HUES64 (cell line): ENCODE measurements at regions not wholly inside any gene's neighbourhood (a gene's known extent, or its start where the extent isn't known, plus 50 kb on each side); places are given as distances from the start of the nearest gene placed in this dataset.

Source experiments
- H3K27ac ChIP-seq: 2 replicates; pipeline ENCODE4 v1.7.0; 2013; ENCODE audit warnings: low read depth, low read length, inconsistent platforms
- H3K27me3 ChIP-seq: 2 replicates; pipeline ENCODE4 v1.6.1; 2013; ENCODE audit warnings: mild to moderate bottlenecking, low read length; ENCODE audit not compliant: insufficient read depth
- H3K36me3 ChIP-seq: 2 replicates; pipeline ENCODE4 v1.6.1; 2013; ENCODE audit warnings: mild to moderate bottlenecking, low read length; ENCODE audit not compliant: insufficient read depth
- H3K4me1 ChIP-seq: 2 replicates; pipeline ENCODE4 v1.6.1; 2013; ENCODE audit warnings: mild to moderate bottlenecking, low read length, moderate library complexity; ENCODE audit not compliant: insufficient read depth
- H3K4me3 ChIP-seq: 2 replicates; pipeline ENCODE4 v1.5.1; 2013; ENCODE audit warnings: mild to moderate bottlenecking, low read length, moderate library complexity
- H3K9ac ChIP-seq: 2 replicates; pipeline ENCODE4 v1.6.1; 2013; ENCODE audit warnings: mild to moderate bottlenecking, low read depth, low read length
- H3K9me3 ChIP-seq: 2 replicates; pipeline ENCODE4 v1.6.1; 2013; ENCODE audit warnings: low read depth, low read length; ENCODE audit not compliant: insufficient read depth
- WGBS: fragments of 150-250, 120-280 bp; methylation state at CpG from one replicate; pipeline ENCODE4 v1.1.7; 2013; ENCODE audit warnings: missing lambda C conversion rate; 5-methylcytosine and 5-hydroxymethylcytosine counted together

- Histone ChIP-seq H3K4me1 (peaks cover 32% of the 10 kb centered on the region), H3K9ac (no peak overlapping the region), H3K9me3 (no peaks in the 10 kb centered on the region), H3K27me3 (no peaks in the 10 kb centered on the region), H3K27ac (no peak overlapping the region), H3K4me3 (no peak overlapping the region), H3K36me3 (no peaks in the 10 kb centered on the region)
- 96% methylated on average over 5 of the region's 5 CpGs for WGBS
Observed at GRCh38 chr2:111703759-111704158, 180.2 kb downstream of the ANAPC1 start.

DNA sequence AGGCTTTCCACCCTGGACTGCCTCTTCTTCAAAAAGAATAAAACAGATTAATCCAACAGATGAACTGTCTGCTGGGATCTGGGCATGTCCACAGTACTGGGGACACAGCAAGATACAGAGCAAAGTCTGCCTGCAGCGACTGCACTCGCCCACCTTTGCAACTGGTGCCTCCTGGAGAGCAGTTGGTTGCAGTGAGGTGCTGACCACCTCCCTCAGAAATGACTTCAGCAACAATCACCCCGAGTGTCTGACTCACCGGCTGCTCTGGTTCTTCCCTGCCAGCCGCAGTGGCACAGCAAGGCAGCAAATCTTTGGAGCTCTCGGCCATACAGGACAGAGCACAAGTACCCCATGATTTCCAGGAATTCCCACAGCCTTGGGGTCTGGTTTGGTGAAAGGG is 179.7 kb downstream of the ANAPC1 start:
- Histone ChIP-seq H3K27ac (no peak overlapping the region), H3K4me3 (no peak overlapping the region), H3K9ac (no peak overlapping the region), H3K27me3 (no peaks in the 10 kb centered on the region), H3K9me3 (no peaks in the 10 kb centered on the region), H3K4me1 (peaks cover 29% of the 10 kb centered on the region), H3K36me3 (no peaks in the 10 kb centered on the region)
- 88% methylated on average over 6 of the region's 6 CpGs for WGBS

GRCh38 chr2:111705239-111705638 is 178.8 kb downstream of the ANAPC1 start:
- Histone ChIP-seq H3K9me3 (no peaks in the 10 kb centered on the region), H3K4me3 (no peak overlapping the region), H3K36me3 (no peaks in the 10 kb centered on the region), H3K27ac (peak overlapping the region; percentile 90), H3K9ac (peak overlapping the region; percentile 43), H3K27me3 (no peaks in the 10 kb centered on the region), H3K4me1 (peaks cover 29% of the 10 kb centered on the region)
- WGBS, result 53% methylated on average over 7 of the region's 7 CpGs

DNA sequence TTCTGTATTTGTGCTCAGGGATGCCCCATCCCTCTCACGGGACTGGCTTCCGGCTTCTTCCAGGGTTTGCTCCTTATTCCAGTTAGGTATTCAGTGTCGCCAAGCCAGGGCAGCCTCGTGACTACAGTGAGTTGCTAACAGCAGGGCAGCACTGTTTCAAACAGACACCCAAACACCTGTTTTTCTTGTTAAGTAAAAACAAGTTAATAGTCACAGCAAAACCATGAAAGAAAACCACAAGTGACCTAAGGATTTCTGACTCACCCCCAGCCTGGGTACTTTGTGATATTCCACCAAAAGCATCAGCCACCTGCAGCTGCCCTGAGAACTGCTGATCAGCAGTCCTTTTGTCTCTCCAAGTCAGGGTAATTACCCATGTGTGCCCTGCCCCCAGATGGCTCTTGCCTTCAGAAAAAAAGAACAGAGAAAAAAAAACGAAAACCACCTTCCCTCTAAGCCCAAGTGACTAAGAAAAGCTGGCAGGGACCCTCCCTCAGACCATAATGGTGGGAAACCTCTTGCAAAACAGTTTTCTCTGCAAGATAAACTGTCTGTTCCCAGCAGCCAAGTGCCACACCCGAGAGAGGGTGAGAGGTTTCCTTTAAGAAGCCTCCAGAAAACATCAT is 178.2 kb downstream of the ANAPC1 start:
- peak overlapping the region; percentile 90 for H3K27ac ChIP-seq
- H3K27me3 ChIP-seq, result no peaks in the 10 kb centered on the region
- WGBS, result 18% methylated on average over 6 of the region's 6 CpGs
- H3K36me3 ChIP-seq, result no peaks in the 10 kb centered on the region
- H3K9me3 ChIP-seq, result no peaks in the 10 kb centered on the region
- peaks cover 31% of the 10 kb centered on the region for H3K4me1 ChIP-seq
- H3K9ac ChIP-seq, result peak overlapping the region; percentile 43
- no peak overlapping the region for H3K4me3 ChIP-seq

DNA sequence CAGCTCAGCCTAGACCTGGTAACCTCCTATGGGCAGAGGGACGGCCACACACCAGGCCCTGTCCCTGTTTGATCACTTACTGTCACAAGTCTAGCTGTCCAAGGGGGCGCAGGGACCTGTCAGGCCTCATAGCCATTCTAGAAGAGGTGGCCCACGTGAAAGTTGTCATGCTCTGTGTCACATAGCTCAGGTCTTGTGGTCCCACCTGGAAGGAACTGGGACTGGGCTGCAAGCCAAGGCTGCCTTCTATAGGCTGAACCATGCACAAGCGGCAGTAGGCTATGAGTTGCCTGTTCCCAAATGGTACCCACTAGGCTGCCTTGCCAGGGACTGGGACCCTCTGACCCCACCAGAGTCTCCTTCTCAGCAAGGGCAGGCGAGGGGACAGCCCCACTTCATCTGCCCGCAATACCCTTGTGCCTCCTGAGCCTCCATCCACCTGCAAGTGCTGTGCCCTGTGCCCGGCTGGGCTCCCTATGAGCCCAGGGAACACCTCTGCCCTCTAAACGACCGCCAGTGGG is 177.5 kb downstream of the ANAPC1 start:
- no peaks in the 10 kb centered on the region for H3K9me3 ChIP-seq
- 89% methylated on average over 9 of the region's 9 CpGs for WGBS
- no peaks in the 10 kb centered on the region for H3K27me3 ChIP-seq
- H3K27ac ChIP-seq, result peak overlapping the region; percentile 88
- H3K4me3 ChIP-seq, result no peak overlapping the region
- no peaks in the 10 kb centered on the region for H3K36me3 ChIP-seq
- peaks cover 38% of the 10 kb centered on the region for H3K4me1 ChIP-seq
- peak overlapping the region; percentile 42; the same call in 1 of the 2 replicates for H3K9ac ChIP-seq

DNA sequence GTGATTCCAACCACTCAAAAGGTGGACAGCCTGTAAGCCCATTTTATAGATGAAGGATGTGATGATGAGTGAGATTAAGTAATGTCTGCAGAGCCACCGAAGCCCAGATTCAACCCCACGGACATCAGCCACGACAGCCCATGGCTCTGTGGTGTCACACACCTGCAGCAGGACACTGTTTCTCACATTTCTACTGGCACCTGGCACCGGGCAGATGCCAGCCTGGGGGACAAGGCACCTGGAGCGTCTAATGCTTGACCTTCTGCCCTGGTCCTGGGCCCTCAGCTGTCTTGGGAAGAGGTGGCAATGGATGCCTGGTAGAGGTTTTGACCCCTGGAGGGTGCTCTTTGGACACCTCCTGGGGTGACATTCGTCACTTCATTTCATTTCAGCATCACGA is 176.3 kb downstream of the ANAPC1 start:
- no peaks in the 10 kb centered on the region for H3K27me3 ChIP-seq
- no peak overlapping the region for H3K4me3 ChIP-seq
- WGBS, result 92% methylated on average over 7 of the region's 7 CpGs
- no peaks in the 10 kb centered on the region for H3K9me3 ChIP-seq
- no peak overlapping the region for H3K27ac ChIP-seq
- no peak overlapping the region for H3K9ac ChIP-seq
- H3K36me3 ChIP-seq, result no peaks in the 10 kb centered on the region
- peaks cover 35% of the 10 kb centered on the region for H3K4me1 ChIP-seq

DNA sequence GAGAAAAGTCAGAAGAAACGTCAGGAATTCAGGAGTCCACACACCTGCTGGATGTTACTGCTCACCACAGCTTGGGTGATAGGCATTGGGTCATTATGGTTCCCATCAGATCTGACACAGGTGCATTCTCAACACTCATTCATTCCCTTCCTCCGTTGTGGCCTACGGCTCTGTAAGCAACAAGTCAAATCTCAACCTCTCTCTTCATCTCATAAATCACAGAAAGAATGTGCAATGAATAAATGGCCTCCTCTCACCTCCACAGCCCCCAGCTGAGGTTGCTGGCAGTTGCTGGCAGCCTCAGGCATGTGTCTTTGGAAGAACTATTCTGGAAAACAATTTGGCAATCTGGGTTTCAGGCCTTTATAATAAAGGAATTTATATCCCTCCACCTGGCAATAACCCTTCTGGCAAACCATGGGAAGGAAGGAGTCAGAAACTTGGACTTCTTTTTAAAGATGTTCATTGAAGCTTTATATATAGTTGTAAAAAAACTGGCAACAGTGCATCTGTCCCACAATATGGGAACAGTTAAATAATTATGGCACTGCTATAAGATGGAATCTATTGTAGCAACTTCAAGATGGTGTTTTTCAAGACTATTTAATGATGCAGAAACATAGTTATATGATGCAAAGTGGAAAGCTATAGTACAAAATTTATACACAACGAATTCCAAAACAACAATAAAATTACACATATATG is 175.4 kb downstream of the ANAPC1 start:
- H3K4me3 ChIP-seq, result no peak overlapping the region
- whole genome bisulfite sequencing, result 89% methylated on average over 3 of the region's 4 CpGs
- H3K36me3 ChIP-seq, result no peaks in the 10 kb centered on the region
- no peaks in the 10 kb centered on the region for H3K27me3 ChIP-seq
- H3K9me3 ChIP-seq, result no peaks in the 10 kb centered on the region
- no peak overlapping the region for H3K9ac ChIP-seq
- peaks cover 34% of the 10 kb centered on the region for H3K4me1 ChIP-seq
- no peak overlapping the region for H3K27ac ChIP-seq

DNA sequence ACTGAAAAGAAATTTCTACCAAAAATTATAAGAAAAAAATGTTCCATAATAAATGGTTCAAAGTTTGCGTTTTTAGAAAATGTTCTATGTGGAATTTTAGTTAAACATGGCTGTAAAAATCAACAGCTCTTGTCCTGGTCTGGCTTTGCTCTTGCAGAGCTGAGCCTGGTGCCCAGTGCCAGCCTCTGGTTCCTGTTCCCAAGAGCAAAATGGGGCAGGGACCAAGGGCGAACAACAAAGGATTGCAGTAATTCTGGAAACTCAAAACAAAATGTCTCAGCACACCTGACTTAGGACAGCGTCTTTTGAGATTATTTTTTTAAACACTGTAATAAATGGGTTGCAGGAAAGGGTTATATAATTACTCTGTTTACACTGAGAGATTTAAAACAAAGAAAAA is 174.7 kb downstream of the ANAPC1 start:
- Histone ChIP-seq H3K27me3 (no peaks in the 10 kb centered on the region), H3K9me3 (no peaks in the 10 kb centered on the region), H3K27ac (no peak overlapping the region), H3K4me3 (no peak overlapping the region), H3K4me1 (peaks cover 30% of the 10 kb centered on the region), H3K9ac (no peak overlapping the region), H3K36me3 (no peaks in the 10 kb centered on the region)
- WGBS, result 92% methylated on average over 3 of the region's 3 CpGs

DNA sequence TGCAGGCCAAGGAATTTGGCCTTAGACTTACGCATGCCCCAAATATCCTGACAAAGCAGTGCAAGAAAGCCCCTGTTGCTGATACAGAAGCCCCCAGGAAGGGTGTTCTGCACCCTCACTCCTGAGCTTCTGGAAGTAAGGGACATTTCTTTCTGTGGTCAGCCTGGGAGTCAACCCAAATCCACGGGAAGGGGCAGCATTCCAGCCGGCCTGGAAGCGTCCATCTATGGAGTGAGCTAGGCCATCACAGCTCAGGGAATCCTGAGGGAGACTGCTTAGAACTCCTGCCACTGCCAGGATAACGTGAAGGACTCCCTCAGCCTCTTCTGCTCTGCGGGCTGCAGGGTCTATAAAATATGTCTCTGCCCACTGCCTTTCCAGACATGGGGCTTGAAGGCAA is 173.9 kb downstream of the ANAPC1 start:
- no peak overlapping the region for H3K27ac ChIP-seq
- no peaks in the 10 kb centered on the region for H3K36me3 ChIP-seq

DNA sequence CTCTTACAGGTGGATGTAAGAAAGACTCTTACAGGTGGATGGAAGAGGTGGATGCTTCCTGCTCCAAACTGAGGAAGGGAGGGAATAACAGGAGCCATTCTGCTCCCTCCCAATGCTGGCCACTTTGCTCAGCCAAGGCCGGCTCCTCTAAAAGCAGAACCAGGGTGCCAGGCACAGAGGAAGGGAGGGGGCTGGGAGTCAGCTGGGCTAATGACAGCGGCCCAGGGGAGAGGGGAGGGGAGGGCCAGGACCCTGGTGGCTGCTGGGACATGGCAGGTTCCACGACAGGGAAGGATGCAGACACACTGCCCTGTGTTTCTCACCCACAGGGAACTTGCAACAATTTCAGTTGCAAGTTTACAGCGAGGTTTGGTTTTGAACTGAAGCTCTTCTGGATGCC is 173.4 kb downstream of the ANAPC1 start:
- WGBS, result 86% methylated on average over 4 of the region's 4 CpGs
- H3K9ac ChIP-seq, result no peak overlapping the region
- H3K27me3 ChIP-seq, result no peaks in the 10 kb centered on the region
- H3K4me3 ChIP-seq, result no peak overlapping the region
- H3K36me3 ChIP-seq, result no peaks in the 10 kb centered on the region
- H3K9me3 ChIP-seq, result no peaks in the 10 kb centered on the region
- H3K4me1 ChIP-seq, result peaks cover 19% of the 10 kb centered on the region
- no peak overlapping the region for H3K27ac ChIP-seq

More for the DNA sequence above, 173.9 kb downstream of the ANAPC1 start:
- WGBS, result 90% methylated on average over 6 of the region's 6 CpGs
- H3K4me3 ChIP-seq, result no peak overlapping the region
- peaks cover 24% of the 10 kb centered on the region for H3K4me1 ChIP-seq
- no peak overlapping the region for H3K9ac ChIP-seq
- no peaks in the 10 kb centered on the region for H3K27me3 ChIP-seq
- H3K9me3 ChIP-seq, result no peaks in the 10 kb centered on the region

GRCh38 chr2:111711270-111711669 is 172.7 kb downstream of the ANAPC1 start:
- no peaks in the 10 kb centered on the region for H3K9me3 ChIP-seq
- H3K4me1 ChIP-seq, result peaks cover 14% of the 10 kb centered on the region
- no peak overlapping the region for H3K27ac ChIP-seq
- no peaks in the 10 kb centered on the region for H3K36me3 ChIP-seq
- WGBS, result 72% methylated on average over 4 of the region's 4 CpGs
- no peaks in the 10 kb centered on the region for H3K27me3 ChIP-seq
- no peak overlapping the region for H3K9ac ChIP-seq
- no peak overlapping the region for H3K4me3 ChIP-seq
